BJ (cell line): ENCODE measurements at regions not wholly inside any gene's neighbourhood (a gene's known extent, or its start where the extent isn't known, plus 50 kb on each side); places are given as distances from the start of the nearest gene placed in this dataset.

ENCODE experiments used
- CTCF ChIA-PET: fragments of 350-600 bp; formaldehyde crosslinking; extraction: SDS; loops from one replicate; lab custom pipeline; 2021; ENCODE audit warnings: antibody characterized with exemption, inconsistent platforms; lab: Yijun Ruan, JAX
- POLR2A ChIA-PET: fragments of 300-600 bp; sonication (Branson Sonifier 250); formaldehyde crosslinking; extraction: SDS; loops from one replicate; lab custom pipeline; 2021; ENCODE audit warnings: antibody characterized with exemption; lab: Charles Lee
- DNase-seq: peaks from one replicate; pipeline ENCODE4 v3.0.0-alpha.2; 2011; ENCODE audit warnings: low read depth
- H3K27me3 ChIP-seq: 2 replicates; pipeline ENCODE4 v1.6.0; 2011; ENCODE audit warnings: low read length; ENCODE audit not compliant: control insufficient read depth, insufficient read depth
- H3K36me3 ChIP-seq: 2 replicates; pipeline ENCODE4 v1.5.1; 2011; ENCODE audit warnings: low read length; ENCODE audit not compliant: control insufficient read depth, insufficient read depth
- H3K4me3 ChIP-seq: 2 replicates; pipeline ENCODE4 v1.5.1; 2011; ENCODE audit warnings: low read depth, mild to moderate bottlenecking, control low read depth, low read length
- TF ChIP-seq, protein P1 (sequence below): IDR thresholded peaks from 2 replicates; pipeline ENCODE4 v1.5.1; 2011; ENCODE audit warnings: low read depth, mild to moderate bottlenecking, control low read depth, inconsistent platforms, low read length, moderate library complexity; ENCODE audit not compliant: insufficient read depth

DNA sequence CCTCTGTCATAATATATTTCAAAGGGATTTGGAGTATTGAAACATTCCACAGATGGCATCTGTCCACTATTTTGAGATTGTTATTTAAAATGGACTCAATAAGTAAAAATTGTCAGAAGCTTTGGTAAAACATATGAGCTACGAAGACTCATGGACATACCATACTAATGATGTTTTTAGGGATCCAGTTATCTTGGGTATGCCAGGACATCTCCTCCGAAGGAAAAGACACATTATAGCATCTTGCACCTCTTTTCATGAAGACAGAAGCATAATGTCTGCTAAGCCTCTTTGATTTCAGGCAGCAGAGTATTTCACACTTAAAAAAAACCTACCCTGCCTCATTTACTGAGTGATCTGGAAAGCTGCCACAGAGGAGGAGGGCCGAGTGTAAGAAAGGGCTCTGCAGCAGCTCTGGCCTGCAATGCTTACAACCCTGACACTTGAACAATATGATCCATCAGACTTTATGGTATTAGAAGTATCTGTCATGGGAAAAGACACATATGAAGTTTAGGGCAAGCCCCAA lies 284.8 kb downstream of the TUSC7 start:
- CTCF ChIA-PET = interaction anchor here (1.7 kb wide), 1 partner anchor 24 kb away, joined by 4 read pairs; no protein-coding TSS in a partner anchor
- H3K27me3 ChIP-seq = no peaks in the 10 kb centered on the region
- POLR2A ChIA-PET = interaction anchor here (0.7 kb wide), 1 partner anchor 461 kb away, joined by 4 read pairs; no protein-coding TSS in a partner anchor

DNA sequence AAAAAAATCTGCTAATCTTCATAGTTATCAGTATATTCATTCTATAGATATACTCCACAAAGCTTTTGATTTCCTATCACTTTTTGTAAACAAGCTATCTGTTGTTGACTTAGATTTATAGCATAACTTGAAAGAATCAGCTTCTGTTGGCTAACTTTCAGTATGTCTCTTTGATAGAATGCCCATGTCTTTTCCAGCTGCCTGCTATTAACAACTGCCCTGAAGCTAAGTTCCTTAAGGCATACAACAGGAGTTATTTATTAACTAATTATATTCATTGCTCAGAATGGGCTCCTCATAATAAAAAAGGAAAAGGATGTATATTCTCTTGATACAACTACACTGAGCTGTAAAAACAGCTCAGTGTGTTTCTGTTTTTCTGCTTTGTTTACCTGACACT lies 293.9 kb downstream of the TUSC7 start:
- Histone ChIP-seq H3K27me3 (no peaks in the 10 kb centered on the region), H3K36me3 (no peaks in the 10 kb centered on the region), H3K4me3 (no peak overlapping the region)
- TF ChIP-seq, protein P1, sequence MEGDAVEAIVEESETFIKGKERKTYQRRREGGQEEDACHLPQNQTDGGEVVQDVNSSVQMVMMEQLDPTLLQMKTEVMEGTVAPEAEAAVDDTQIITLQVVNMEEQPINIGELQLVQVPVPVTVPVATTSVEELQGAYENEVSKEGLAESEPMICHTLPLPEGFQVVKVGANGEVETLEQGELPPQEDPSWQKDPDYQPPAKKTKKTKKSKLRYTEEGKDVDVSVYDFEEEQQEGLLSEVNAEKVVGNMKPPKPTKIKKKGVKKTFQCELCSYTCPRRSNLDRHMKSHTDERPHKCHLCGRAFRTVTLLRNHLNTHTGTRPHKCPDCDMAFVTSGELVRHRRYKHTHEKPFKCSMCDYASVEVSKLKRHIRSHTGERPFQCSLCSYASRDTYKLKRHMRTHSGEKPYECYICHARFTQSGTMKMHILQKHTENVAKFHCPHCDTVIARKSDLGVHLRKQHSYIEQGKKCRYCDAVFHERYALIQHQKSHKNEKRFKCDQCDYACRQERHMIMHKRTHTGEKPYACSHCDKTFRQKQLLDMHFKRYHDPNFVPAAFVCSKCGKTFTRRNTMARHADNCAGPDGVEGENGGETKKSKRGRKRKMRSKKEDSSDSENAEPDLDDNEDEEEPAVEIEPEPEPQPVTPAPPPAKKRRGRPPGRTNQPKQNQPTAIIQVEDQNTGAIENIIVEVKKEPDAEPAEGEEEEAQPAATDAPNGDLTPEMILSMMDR = no peak
- CTCF ChIA-PET = no interaction called here
- no peak for DNase-seq
- POLR2A ChIA-PET = no interaction called here

More for the DNA sequence above, 284.8 kb downstream of the TUSC7 start:
- DNase-seq = no peak
- Histone ChIP-seq H3K4me3 (no peak overlapping the region), H3K36me3 (no peaks in the 10 kb centered on the region)
- TF ChIP-seq, protein P1 = no peak

DNA sequence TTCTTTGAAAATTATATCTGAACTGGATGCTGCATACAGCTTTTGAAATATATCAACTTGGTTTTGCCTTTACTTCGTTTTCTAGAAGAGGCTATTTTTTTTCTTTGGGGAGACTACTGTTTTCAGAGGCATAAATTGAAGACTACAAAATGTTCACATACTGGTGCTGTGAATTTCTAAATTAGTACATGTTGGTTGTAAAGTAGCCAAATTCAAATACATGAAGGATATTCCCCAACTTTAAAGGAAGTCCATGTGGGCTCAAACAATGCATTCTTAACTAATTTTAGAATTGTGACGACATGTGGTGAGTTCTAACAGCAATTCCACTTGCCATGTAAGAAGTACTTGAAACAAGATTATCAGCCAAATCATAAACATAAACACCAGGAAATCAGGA lies 295.7 kb downstream of the TUSC7 start:
- POLR2A ChIA-PET = no interaction called here
- H3K36me3 ChIP-seq = no peaks in the 10 kb centered on the region
- TF ChIP-seq, protein P1 = no peak
- CTCF ChIA-PET = no interaction called here
- no peaks in the 10 kb centered on the region for H3K27me3 ChIP-seq
- DNase-seq = no peak
- H3K4me3 ChIP-seq = no peak overlapping the region

DNA sequence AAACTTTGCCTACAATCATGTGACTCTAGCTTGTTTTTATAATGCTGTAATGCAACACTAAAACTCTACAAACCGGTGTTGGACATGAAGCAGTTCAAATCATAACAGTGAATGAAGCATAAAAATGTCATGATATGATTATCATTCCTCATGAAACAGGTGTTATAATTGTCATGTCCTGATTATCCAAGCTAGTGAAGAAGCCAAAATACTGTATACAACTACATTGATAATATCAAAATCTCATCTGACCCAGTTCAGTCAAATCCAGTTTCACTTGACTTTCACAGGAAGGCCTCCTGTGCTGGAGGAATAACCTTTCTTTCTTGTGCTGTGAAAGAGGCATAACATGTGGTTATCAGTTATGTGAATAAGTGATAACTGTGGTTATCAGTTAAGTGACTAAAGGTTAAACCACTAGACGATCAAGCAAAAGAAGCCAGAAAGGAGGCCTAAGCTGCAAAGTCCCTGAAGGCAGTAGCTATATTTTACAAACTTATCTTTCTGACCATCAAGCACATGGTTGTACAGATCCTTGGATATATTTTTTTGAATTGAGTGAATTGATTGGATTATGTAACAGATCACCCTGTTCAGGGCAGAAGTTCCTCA lies 296.4 kb downstream of the TUSC7 start:
- ChIA-PET CTCF (no interaction called here), POLR2A (no interaction called here)
- Histone ChIP-seq H3K27me3 (no peaks in the 10 kb centered on the region), H3K4me3 (no peak overlapping the region), H3K36me3 (no peaks in the 10 kb centered on the region)
- TF ChIP-seq, protein P1 = no peak
- no peak for DNase-seq

DNA sequence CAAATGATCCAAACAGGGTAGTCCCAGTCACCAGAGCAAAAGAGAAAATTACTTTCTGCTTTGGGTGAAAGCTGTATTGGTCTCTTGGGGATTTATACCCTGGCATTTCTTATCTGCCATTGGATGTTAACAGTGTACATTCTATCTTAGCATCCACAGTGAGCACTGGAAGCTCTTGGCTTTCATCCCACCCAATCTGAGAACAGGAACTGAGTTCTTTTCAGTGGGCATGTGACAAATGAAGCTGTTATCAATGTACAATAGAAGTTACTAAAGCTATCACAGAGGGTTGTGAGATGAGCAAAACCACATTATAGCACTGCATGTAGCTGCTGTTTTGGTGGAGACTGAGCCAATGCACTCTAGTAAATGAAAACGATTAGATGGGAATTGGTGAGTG lies 300.7 kb downstream of the TUSC7 start:
- CTCF ChIA-PET = interaction anchor here (0.7 to 1.5 kb wide), 5 partner anchors 9 to 987 kb away, joined by 3 to 4 read pairs (median 3); no protein-coding TSS in a partner anchor
- Histone ChIP-seq H3K36me3 (no peaks in the 10 kb centered on the region), H3K4me3 (no peak overlapping the region), H3K27me3 (no peaks in the 10 kb centered on the region)
- POLR2A ChIA-PET = no interaction called here
- TF ChIP-seq, protein P1 = no peak
- no peak for DNase-seq
